Caki2 (cell line): ENCODE measurements at regions not wholly inside any gene's neighbourhood (a gene's known extent, or its start where the extent isn't known, plus 50 kb on each side); places are given as distances from the start of the nearest gene placed in this dataset.
"Not testable (repeated sequence)": the region's sequence is repeated elsewhere in the genome, so short reads cannot be mapped to it uniquely, and the experiment has no call there.

ENCODE experiments used
- DNase-seq: peaks from one replicate; pipeline ENCODE4 v3.0.0-alpha.2; 2015; ENCODE audit warnings: low read depth
- in situ Hi-C: cut with HindIII; loops from 2 replicates; pipeline ENCODE4 v1.10.0; 2016; ENCODE audit warnings: low sequenced_read_pairs, low pct_unique_long_range_greater_than_20kb, mixed read lengths

DNA sequence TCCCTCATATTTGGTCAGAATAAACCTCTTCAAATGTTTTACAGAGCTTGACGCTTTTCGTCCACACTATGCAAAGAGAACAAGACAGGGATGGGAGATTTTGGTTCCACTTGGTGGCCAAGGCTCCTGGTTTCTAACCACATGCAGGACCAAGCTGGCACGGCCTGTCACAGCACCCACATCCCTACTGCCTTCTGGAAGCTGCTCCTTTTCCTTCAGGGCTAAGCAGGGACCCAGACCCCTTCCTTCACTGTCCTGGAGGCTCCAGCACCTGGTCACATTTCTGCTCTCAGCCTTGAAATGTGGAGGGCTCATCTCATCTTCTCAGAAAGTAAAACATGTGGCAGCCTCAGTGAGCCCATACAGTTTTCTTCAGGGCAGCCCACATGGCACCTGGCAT lies 50.4 kb upstream of the ARHGEF7 start:
- in situ Hi-C loops: no loop called here
- DNase-seq: no peak

DNA sequence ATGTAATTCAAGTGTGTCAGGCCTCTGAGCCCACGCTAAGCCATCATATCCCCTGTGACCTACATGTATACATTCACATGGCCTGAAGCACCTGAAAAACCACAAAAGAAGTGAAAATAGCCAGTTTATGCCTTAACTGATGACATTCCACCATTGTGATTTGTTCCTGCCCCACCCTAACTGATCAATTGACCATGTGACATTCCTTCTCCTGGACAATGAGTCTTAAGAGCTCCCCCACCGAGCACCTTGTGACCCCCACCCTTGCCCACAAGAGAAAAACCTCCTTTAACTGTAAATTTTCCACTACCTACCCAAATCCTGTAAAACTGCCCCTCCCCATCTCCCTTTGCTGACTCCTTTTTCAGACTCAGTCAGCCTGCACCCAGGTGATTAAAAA lies 52.1 kb upstream of the ARHGEF7 start:
- no peak for DNase-seq
- in situ Hi-C loops: no loop called here

DNA sequence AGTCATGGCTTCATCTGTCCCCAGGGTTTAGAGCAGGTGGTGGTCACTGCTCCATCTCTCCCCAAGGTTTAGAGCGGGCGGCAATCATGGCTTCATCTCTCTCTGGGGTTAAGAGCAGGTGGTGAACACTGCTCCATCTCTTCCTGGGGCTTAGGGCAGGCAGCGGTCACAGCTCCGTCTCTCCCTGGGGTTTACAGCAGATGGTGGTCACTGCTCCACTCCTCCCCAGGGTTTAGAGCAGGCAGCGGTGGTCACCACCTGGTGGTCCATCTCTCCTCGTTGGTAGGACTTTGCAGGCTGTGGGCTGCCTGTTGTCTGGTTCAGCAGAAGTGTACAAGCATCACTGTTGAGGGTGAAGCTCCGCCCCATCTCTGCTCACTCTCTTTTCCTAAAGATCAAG lies 52.8 kb upstream of the ARHGEF7 start:
- DNase-seq: no peak
- in situ Hi-C loops: no loop called here

DNA sequence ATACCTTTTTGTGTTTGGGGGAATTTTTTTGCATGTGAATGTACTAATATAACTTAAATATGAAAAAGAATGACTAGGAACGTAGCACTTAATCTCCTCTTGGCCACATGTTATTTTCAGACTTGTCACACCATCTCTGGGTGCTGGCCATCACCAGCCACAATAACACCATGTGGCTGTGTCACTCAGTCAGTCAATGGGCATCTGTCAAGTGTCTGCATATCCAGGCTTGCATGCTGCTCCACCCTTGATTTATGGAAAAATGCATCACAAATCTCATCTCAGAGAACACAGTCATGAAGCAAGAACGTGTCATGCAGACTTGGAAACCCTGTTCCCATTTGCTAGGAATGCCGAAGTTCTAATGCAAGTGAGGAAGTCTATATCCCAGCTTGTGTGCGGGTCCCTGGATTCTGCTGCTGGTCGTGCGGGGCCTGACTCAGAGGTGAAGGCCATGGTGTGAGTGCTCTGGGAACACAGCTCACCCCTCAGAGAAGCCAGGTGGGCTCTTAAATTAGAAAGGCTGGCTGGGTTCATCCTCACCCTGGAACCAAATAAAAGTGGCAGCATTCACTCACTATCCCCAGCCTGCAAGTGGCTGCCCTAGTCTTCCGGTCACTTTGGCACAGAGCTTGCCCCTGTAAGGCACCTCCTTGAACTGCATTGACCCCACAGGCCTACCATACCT lies 53.6 kb upstream of the ARHGEF7 start:
- in situ Hi-C loops: no loop called here
- DNase-seq: no peak

DNA sequence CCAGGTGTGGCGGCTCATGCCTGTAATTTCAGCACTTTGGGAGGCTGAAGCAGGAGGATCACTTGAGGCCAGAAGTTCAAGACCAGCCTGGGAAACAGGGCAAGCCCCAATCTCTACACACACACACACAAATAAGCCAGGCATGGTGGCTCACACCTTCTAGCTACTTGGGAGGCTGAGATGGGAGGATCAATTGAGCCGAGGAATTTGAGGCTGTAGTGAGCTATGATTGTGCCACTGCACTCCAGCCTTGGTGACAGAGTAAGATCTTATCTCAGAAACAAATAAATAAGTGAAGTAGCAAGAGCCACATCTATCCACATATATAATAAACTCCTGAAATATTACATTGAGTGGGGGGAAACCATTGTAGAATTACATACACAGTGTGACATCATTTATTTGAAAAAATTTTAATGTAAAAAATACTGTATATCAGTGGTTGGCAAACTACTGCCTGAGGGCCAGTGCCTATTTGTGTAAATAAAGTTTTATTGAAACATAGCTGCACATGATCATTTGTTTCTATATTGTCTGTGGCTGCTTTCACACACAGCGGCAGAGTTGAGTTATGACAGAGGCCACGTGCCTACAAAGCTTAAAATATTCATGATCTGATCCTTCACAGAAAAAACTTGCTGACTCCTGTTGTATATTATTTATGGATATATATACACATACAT lies 54.7 kb upstream of the ARHGEF7 start:
- no peak for DNase-seq
- in situ Hi-C loops: no loop called here

DNA sequence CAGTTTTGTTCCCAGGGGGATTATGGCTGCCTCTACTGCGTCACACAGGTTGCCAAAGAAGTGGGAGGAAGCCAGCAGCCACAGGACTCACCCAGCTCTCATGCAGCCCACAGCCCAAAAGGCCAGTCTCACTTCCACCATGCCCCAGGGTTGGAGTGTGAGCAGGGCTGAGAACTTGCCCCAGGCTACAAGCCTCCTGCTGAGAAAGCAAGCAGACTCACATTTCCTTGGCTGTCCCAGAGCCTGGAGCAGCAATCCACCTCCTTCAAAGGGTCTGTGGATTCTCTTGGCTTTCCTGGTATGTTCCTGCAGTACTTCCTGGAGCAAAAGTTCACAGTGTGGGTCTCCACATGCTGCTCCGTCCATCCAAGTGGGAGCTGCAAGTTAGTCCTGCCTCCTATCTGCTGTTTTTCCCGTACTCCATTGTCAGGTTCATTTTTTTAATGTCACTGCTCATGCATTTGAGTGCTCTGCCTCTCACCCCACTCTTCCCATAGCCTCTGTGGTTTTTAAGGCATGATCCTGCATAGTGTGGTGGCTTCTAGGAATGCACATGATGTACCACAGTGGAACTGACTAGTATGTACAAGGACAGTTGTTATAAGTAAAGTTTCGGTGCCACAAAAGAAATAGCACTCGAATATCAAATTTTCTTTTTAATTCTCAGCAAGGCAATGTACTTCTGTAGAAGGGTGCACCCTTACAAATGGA lies 56.2 kb upstream of the ARHGEF7 start:
- no peak for DNase-seq
- in situ Hi-C loops: no loop called here

DNA sequence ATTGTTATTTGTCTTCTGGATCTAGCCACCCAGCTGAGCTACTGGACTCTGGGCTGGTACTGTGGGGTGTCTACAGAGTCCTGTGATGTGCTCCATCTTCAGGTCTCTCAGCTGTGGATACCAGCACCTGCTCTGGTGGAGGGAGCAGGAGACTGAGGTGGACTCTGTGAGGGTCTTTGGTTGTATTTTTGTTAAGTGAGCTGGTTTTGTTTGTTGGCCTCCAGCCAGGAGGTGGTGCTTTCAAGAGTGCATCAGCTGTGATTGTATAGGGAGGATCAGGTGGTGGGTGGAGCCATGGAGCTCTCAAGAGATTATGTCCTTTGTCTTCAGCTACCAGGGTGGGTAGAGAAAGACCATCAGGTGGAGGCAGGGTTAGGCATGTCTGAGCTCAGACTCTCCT lies 56.8 kb upstream of the ARHGEF7 start:
- in situ Hi-C loops, DNase-seq: not testable (repeated sequence)

DNA sequence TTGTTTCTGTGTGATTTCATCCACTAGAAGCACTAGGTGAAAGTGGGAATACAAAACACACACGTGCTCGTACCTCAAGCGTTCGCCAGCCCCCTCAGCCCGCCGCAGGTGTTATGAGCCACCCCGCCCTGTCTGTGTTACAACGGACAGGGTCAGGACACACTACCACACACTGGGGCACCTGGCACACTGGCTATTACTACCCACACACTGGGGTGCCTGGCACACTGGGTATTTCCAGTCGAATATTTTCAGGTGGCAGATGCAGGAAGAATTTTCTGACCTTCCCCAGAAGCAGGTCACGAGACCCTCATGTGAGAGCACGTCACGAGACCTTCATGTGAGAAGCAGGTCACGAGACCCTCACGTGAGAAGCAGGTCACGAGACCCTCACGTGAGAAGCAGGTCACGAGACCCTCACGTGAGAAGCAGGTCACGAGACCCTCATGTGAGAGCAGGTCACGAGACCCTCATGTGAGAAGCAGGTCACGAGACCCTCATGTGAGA lies 63.3 kb upstream of the ARHGEF7 start:
- in situ Hi-C loops, DNase-seq: not testable (repeated sequence)

DNA sequence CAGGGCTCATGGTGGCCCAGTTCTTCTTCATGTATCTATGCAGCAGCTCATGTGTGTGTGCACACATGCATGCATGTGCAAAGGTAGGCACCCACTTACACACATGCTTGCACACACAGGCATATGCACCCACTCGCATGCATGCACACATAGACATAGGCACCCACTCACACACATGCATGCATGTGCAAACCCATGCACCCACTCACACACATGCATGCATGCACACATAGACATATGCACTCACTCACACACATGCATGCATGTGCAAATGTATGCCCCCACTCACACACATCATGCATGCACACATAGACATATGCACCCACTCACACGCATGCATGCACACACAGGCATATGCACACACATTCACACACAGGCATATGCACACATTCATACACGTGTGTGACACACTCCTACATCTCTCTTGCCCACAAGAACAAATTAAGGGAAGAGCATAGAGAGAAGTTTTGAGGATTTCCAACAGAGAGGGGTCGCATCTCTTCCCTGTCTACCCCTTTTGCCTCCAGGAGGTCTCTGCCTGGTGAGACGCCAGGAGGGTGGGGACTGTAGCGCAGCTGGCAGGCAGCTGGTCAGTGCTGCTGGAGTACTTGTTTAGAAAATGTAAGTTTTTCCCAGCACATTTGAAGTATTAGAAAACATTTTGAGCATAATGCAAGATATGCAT lies 63.9 kb upstream of the ARHGEF7 start:
- DNase-seq: no peak
- in situ Hi-C loops: no loop called here

DNA sequence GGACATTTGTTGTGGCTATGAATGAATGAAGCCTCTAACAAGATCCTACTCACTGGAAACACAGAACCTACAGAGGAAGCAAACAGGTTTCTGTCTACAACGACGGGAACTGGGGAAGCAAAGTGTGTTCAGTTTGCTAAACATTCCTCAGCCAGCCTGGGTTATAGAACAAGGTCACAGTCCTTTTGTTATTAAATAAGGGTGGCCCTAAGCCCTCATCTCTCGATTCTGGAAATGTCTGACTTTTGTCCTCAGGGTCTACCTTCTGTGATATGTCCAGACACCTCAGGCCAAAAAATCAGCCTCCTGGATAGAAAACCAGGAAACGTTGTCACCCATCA lies 64.6 kb upstream of the ARHGEF7 start:
- in situ Hi-C loops: no loop called here
- no peak for DNase-seq

DNA sequence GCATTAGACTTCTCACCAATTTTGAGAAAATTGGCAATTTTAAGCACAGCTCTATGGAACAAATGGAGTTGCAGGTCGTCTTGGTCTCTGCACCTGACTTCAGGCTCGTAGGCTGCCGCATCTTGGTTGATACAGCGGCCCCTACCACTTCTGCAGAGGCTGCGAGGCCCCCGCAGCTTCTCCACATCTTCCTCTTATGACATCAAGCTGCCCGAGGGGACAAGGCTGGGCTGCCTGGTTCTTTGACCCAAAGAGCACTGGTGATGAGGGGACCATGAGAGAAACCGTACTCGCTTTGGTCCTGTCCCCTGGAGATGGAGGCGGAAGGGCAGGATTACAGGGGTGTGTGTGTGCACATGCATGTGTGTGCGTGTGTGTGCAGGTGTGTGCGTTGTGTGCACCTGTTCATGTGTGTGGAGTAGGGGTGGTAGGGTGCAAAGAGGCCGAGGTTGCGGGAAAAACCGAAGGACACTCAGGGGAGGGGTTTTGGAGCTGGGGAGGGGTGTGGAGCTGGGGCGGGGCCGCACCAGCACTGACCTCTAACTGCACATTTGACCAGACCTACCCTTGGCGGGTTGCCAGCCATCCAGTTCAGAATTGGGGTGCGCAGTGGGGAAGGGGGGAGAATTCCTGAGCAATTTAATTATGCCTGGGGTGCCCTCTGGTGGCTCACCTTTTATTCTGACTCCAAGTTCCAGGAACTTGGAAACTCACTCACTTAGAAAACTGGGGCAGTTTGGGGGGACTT lies 65.1 kb upstream of the ARHGEF7 start:
- in situ Hi-C loops: no loop called here
- no peak for DNase-seq

DNA sequence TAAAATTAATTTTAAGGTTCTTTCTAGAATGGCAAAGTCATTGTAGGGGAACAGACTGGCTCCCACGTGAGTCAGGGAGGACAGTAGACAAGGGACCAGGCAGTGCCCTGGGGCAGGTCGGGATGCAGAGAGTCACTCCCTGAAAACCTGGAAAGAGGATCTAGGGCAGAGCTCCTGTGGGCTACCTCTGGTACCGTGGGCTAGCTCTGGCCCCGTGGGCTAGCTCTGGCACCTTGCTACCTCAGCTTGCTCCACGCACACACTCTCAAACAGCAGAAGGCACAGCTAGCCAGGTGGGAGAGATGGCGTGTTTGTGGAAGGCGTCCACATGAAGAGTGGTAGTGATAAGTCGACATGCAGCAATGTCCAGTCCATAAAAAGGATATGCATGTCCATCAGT lies 66.7 kb upstream of the ARHGEF7 start:
- no peak for DNase-seq
- in situ Hi-C loops: no loop called here

DNA sequence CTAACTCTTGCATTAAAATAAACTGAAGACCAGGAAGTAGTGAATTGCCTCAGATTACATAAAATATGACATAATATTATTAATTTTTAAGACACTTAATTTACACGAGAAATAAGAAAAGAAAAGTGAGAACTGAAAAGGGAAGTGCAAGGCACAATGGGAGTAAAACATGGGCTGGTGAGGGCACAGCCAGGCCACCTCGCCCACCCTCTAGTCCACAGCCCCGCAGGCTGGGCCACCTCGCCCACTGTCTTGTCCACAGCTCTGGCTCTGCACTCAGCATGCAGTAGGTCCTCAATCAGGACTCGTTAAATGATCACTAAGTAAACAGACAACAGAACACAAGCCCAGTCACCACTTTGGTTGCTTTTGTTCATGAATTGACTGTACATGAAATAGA lies 67.8 kb upstream of the ARHGEF7 start:
- in situ Hi-C loops: no loop called here
- DNase-seq: no peak

DNA sequence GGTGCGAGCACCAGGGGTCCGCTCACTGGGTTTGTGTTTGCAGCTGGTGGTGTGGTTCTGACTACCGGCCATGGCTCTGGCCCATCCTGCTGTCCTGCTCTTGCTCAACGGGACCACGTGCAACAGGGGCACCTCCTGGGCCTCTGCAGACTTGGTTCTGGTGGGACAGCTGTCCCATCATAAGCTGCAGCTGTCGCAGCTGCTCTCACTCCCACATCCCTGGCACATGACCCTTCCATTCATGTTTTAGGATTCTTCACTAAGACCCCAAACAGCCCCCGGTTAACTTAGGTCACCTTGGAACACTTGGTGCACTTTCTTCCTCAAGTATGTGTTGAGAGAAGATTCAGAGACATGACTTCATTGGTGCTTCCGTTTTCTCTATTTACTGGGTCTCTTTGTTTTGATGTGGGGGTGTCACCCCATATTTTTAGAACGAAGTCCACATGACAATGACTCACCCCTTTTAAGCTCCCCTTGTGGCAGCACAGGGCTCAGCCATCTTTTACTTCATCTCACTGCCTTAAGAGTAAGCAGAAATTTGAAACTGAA lies 68.4 kb upstream of the ARHGEF7 start:
- in situ Hi-C loops: no loop called here
- DNase-seq: no peak

DNA sequence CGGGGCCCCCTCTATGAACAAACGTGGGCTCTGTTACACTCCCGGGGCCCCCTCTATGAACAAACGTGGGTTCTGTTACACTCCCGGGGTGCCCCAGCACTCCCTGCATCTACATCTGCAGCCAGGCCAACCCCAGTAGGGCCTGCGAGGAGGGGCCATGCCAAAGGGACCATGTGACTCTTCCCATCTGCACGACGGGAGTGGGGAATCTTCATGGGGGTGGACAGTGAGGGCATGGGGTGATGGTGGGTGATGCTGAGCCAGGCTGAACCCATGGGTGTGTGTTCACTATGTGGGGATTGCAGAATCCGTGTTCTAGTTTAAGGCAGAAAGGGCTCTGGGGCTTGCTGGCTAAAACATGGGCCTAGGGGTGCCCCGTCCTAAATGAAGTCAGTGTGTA lies 69.9 kb upstream of the ARHGEF7 start:
- in situ Hi-C loops: no loop called here
- DNase-seq: no peak

DNA sequence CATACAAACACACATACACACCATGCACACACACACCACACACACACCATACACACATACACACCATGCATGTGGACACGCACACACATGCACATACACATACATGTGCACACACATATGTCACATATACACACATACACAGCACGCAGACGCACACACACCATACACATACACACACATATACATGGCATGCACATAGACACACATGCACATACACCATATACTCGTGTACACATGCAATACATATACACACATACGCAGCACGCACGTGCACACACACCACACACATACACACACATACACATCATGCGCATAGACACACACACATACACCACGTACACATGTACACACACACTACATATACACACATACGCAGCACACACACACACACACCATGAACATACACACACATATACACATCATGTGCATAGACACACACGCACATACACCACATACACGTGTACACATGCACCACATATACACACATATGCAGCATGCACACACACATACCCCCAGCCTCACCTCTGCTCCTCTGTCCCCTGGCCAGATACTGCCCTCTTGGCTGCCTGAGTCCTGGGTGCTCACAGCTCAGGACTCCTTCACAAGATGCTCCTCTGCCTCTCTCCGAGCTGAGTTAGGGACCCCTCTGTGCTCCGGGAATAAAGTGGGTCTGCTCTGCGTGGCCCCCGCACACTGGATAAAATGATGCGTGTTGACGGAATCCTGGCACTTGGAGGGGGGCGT lies 70.9 kb upstream of the ARHGEF7 start:
- no peak for DNase-seq
- in situ Hi-C loops: no loop called here

DNA sequence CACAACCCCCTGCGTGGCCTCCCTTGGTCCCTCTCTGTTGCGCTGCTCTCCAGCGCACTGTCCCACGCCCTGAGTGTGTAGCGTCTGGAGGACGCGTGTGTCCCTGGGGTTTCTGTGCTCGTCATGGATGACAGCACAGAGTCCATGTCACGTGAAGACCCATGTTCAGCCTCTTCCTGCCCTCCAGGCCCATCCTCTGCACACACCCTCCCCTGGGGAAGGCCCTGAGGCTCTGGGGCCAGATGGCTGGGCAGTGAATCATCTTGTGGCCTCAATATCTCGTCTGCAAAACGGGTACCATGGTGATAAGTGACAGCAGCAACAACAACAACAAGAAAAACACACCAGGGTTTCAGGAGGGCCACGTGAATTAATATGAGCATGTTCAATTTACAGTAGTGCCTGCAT lies 71.5 kb upstream of the ARHGEF7 start:
- DNase-seq: peak; percentile 25
- in situ Hi-C loops: no loop called here
